Muscle layer of colon (tissue), 2 donors: ENCODE measurements at regions not wholly inside any gene's neighbourhood (a gene's known extent, or its start where the extent isn't known, plus 50 kb on each side); places are given as distances from the start of the nearest gene placed in this dataset.

Source experiments
- H3K27ac ChIP-seq: one replicate; pipeline ENCODE4 v1.7.0; 2013; ENCODE audit warnings: low read depth, mild to moderate bottlenecking, low read length, moderate library complexity
- H3K27me3 ChIP-seq, 2 donors: one replicate each; pipeline ENCODE4 v1.7.0; 2013; ENCODE audit warnings: low read length in 2 of 2, mild to moderate bottlenecking in 2 of 2; ENCODE audit not compliant: insufficient read depth in 2 of 2, control insufficient read depth in 1 of 2
- H3K36me3 ChIP-seq: one replicate; pipeline ENCODE4 v1.7.0; 2013; ENCODE audit warnings: mild to moderate bottlenecking, low read length; ENCODE audit not compliant: insufficient read depth
- H3K4me1 ChIP-seq: one replicate; pipeline ENCODE4 v1.7.0; 2013; ENCODE audit warnings: mild to moderate bottlenecking, low read length; ENCODE audit not compliant: insufficient read depth
- H3K4me3 ChIP-seq, 2 donors: one replicate each; pipeline ENCODE4 v1.7.0; 2013; ENCODE audit warnings: low read length in 2 of 2, low read depth in 1 of 2, mild to moderate bottlenecking in 1 of 2, moderate library complexity in 1 of 2
- H3K9ac ChIP-seq: one replicate; pipeline ENCODE4 v1.7.0; 2013; ENCODE audit warnings: low read length
- H3K9me3 ChIP-seq: one replicate; pipeline ENCODE4 v1.7.0; 2013; ENCODE audit warnings: mild to moderate bottlenecking, low read length
- donor health status: abdominal sarcoma.
- donor health status: Adenocarcinoma of cecum.

- Histone ChIP-seq H3K27me3 (no peaks in the 10 kb centered on the region), H3K4me3 (no peak overlapping the region), H3K9ac (no peak overlapping the region), H3K9me3 (no peaks in the 10 kb centered on the region), H3K27ac (no peak overlapping the region), H3K4me1 (no peaks in the 10 kb centered on the region), H3K36me3 (no peaks in the 10 kb centered on the region)
Observed at GRCh38 chr18:46313521-46313920, 209.3 kb downstream of the HAUS1 start.

DNA sequence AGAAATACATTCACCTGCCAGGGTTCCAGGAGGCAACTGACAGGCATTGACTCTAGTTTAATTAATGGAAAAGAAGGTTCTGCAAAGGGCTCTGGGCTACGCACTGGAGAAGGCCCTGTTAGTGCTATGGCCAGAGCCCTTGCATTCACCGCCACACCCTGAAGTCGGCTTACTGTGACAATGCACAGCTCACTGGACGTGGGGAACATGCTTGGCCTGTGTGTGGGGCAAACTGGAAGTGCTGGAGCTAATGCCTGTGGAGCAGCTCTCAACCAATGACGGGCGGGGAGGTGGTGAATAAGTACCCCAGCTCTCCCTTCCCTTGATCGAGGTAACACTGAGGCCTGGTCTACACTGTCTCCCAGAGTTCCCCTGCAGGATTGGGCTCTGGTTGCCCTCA lies 209.8 kb downstream of the HAUS1 start:
- H3K4me1 ChIP-seq = no peaks in the 10 kb centered on the region
- no peak overlapping the region for H3K4me3 ChIP-seq
- H3K9ac ChIP-seq = no peak overlapping the region
- H3K27me3 ChIP-seq = no peaks in the 10 kb centered on the region
- no peaks in the 10 kb centered on the region for H3K9me3 ChIP-seq
- no peak overlapping the region for H3K27ac ChIP-seq
- H3K36me3 ChIP-seq = no peaks in the 10 kb centered on the region

DNA sequence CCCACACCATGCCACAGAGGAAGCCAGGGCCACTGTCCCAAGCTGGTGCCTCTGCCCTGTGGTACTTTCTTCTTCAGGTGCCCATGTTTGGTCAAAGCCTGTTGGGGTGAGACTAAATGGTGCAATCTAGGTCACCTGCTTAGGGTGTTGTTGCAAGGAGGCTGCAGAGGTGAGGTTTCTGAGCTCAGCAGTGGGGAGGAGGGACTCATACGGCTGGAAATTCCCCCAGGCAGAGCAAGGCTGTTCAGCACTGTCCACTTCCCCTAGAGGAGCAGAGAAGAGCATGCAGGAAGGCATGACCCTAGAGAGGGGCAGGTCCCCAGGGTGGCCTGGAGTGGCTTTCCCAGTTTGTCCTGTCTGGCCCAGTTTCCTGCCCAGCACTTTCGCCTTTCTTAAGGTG lies 211.0 kb downstream of the HAUS1 start:
- H3K27ac ChIP-seq = no peak overlapping the region
- no peaks in the 10 kb centered on the region for H3K9me3 ChIP-seq
- H3K36me3 ChIP-seq = no peaks in the 10 kb centered on the region
- no peak overlapping the region for H3K9ac ChIP-seq
- no peak overlapping the region for H3K4me3 ChIP-seq
- no peaks in the 10 kb centered on the region for H3K4me1 ChIP-seq
- H3K27me3 ChIP-seq = no peaks in the 10 kb centered on the region

DNA sequence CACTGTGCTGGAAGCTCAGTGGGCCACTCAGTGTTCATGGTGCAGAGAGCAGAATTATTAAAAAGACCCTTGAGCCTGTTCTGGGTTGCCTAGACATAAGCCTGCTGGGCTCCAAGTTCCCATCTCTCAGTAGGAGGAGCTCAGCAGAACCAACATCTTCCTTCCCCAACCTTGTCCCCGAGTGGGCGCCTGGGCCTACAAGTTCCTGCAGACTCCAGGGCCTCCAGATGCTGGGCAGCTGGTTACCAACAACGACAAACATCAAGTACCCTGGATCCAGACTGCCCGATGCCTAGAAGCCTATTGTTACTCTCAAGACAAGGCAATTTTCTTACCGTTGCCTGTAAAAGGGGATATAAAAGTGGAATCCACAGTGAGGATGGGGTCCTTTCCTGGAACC lies 214.2 kb downstream of the HAUS1 start:
- Histone ChIP-seq H3K4me3 (no peak overlapping the region), H3K27me3 (no peaks in the 10 kb centered on the region), H3K27ac (no peak overlapping the region), H3K4me1 (no peaks in the 10 kb centered on the region), H3K9ac (no peak overlapping the region), H3K36me3 (no peaks in the 10 kb centered on the region), H3K9me3 (no peaks in the 10 kb centered on the region)

GRCh38 chr18:46319783-46320182 lies 215.6 kb downstream of the HAUS1 start:
- Histone ChIP-seq H3K9me3 (no peaks in the 10 kb centered on the region), H3K4me1 (no peaks in the 10 kb centered on the region), H3K27ac (no peak overlapping the region), H3K9ac (no peak overlapping the region), H3K36me3 (no peaks in the 10 kb centered on the region), H3K27me3 (no peaks in the 10 kb centered on the region), H3K4me3 (no peak overlapping the region)

GRCh38 chr18:46320297-46320696 lies 216.1 kb downstream of the HAUS1 start:
- no peaks in the 10 kb centered on the region for H3K27me3 ChIP-seq
- no peaks in the 10 kb centered on the region for H3K36me3 ChIP-seq
- H3K9ac ChIP-seq = no peak overlapping the region
- H3K4me3 ChIP-seq = no peak overlapping the region
- H3K9me3 ChIP-seq = no peaks in the 10 kb centered on the region
- no peak overlapping the region for H3K27ac ChIP-seq
- no peaks in the 10 kb centered on the region for H3K4me1 ChIP-seq

DNA sequence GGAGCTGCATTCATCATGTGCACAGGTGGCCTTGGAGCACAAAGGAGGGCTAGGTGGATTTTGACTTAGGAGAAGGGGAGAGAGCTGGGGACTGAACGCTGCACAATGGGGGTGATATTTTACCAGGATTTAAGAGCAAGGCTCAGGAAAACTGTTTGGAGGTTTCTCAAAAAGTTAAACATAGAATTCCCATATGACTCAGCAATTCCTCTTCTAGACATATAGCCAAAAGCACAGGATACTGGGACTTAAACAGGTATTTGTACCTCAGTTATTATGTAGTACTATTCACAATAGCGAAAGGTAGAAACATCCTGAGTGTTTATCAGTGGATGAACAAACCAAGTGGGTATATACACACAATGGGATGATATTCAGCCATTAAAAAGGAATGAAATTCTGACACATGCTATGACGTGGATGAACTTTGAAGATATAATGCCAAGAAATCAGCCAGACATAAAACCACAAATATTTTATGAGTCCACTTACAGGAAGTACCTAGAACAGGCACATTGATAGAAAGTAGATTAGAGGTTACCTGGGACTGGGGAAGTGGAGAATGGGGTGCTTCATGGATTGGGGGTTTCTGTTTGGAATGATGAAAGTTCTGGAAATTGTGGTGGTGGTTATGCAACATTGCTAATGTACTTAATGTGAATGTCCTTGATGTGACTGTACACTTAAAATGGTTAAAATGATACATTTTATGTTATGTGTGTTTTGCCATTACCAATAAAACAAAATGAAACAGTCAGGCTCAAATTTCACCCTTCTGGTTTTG lies 216.9 kb downstream of the HAUS1 start:
- no peak overlapping the region for H3K9ac ChIP-seq
- H3K27ac ChIP-seq = no peak overlapping the region

DNA sequence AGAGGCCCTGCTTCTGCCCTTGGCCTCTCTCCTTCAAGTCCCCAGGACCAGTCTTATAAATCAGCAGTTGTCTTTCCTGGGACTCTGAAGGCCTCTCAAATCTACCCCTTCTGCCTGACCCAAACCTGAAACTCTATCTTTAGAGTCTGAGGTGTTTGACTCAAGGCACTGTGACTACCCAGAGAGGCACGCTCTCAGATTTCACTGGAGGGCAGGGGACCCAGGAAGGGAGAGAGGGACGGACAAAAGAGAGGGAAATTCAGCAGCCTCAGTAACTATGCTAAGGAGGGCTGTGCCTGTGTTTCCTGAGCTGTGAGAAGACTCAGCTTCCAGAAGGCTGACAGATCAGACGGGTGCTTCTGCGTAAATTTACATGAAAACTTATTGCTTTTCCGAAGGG lies 217.8 kb downstream of the HAUS1 start:
- Histone ChIP-seq H3K36me3 (no peaks in the 10 kb centered on the region), H3K27ac (no peak overlapping the region), H3K4me1 (no peaks in the 10 kb centered on the region), H3K9me3 (no peaks in the 10 kb centered on the region), H3K4me3 (no peak overlapping the region), H3K9ac (no peak overlapping the region), H3K27me3 (no peaks in the 10 kb centered on the region)

More for the DNA sequence above, 216.9 kb downstream of the HAUS1 start:
- H3K4me3 ChIP-seq = no peak overlapping the region
- no peaks in the 10 kb centered on the region for H3K9me3 ChIP-seq
- no peaks in the 10 kb centered on the region for H3K36me3 ChIP-seq
- H3K4me1 ChIP-seq = no peaks in the 10 kb centered on the region
- no peaks in the 10 kb centered on the region for H3K27me3 ChIP-seq

DNA sequence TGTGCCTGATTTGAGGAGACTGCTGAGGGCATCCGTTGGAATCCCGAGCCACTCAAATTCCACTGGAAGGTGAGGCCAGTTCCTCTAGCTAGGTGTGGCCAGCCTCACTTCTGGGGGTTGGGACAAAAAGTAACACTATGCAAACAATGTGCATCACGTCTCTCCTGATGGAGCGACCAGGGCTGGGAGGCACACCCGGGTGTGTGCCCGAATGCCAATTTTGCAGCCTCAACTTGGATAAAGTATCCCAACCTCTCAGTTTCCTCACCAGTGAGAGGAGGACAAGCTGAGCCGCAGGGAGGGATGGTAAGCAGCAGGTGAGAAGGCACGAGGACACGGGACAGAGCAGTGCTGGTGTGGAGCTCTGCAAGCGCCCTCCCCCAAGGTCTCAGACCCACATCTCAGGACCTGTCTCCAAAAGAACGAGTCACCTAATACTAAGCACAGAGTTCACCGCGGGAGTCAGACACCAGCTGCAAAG lies 218.3 kb downstream of the HAUS1 start:
- Histone ChIP-seq H3K36me3 (no peaks in the 10 kb centered on the region), H3K9me3 (no peaks in the 10 kb centered on the region), H3K27ac (no peak overlapping the region), H3K27me3 (no peaks in the 10 kb centered on the region), H3K4me3 (no peak overlapping the region), H3K4me1 (no peaks in the 10 kb centered on the region), H3K9ac (no peak overlapping the region)

DNA sequence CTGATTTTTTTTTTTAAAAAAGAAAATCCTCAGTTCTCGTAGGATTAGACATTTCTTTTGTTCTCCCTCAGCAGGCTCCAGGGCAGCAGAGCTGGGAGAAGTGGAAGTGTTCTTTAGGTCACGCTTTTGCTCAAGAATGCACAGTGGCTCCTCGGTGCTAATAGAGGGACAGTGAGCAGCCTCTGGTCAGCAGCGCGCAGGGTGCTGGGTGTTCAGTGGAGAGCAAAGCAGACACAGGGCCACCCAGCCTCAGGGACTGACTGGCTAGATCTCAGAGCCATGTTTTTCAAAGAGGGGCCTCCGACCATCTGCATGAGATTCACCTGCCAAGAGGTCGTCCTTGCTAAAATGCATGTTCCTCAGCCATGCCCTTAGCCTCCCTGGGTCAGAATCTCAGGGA lies 218.8 kb downstream of the HAUS1 start:
- Histone ChIP-seq H3K9me3 (no peaks in the 10 kb centered on the region), H3K27me3 (no peaks in the 10 kb centered on the region), H3K4me1 (no peaks in the 10 kb centered on the region), H3K27ac (no peak overlapping the region), H3K4me3 (no peak overlapping the region), H3K9ac (no peak overlapping the region), H3K36me3 (no peaks in the 10 kb centered on the region)

GRCh38 chr18:46324087-46324955 lies 220.1 kb downstream of the HAUS1 start:
- Histone ChIP-seq H3K36me3 (no peaks in the 10 kb centered on the region), H3K9ac (no peak overlapping the region), H3K27me3 (no peaks in the 10 kb centered on the region), H3K9me3 (no peaks in the 10 kb centered on the region), H3K4me3 (no peak overlapping the region), H3K4me1 (no peaks in the 10 kb centered on the region), H3K27ac (no peak overlapping the region)
